Neural progenitor cell (in vitro differentiated cells): ENCODE measurements at regions not wholly inside any gene's neighbourhood (a gene's known extent, or its start where the extent isn't known, plus 50 kb on each side); places are given as distances from the start of the nearest gene placed in this dataset.

Experiments
- DNase-seq: peaks from one replicate; pipeline ENCODE4 v3.0.0-alpha.2; 2016; ENCODE audit warnings: low spot score
- H2AFZ ChIP-seq: fragments of 200-600 bp; sonication (generic); replicated peaks from 2 replicates; pipeline ENCODE4 v1.6.1; 2016; ENCODE audit warnings: antibody characterized with exemption
- H3F3A ChIP-seq: fragments of 200-600 bp; sonication (generic); 2 replicates; pipeline ENCODE4 v1.6.1; 2016; ENCODE audit warnings: antibody characterized with exemption, low read depth
- H3K27ac ChIP-seq: fragments of 200-600 bp; sonication (generic); 2 replicates; pipeline ENCODE4 v1.5.1; 2016; ENCODE audit warnings: mild to moderate bottlenecking
- H3K27me3 ChIP-seq: fragments of 200-600 bp; sonication (generic); 2 replicates; pipeline ENCODE4 v1.6.1; 2016; ENCODE audit warnings: mild to moderate bottlenecking, moderate library complexity
- H3K36me3 ChIP-seq: fragments of 200-600 bp; sonication (generic); 2 replicates; pipeline ENCODE4 v1.5.1; 2016
- H3K4me1 ChIP-seq: fragments of 200-600 bp; sonication (generic); 2 replicates; pipeline ENCODE4 v1.6.1; 2016; ENCODE audit warnings: mixed run types
- H3K4me2 ChIP-seq: fragments of 200-600 bp; sonication (generic); 2 replicates; pipeline ENCODE4 v1.6.1; 2016
- H3K4me3 ChIP-seq: fragments of 200-600 bp; sonication (generic); 2 replicates; pipeline ENCODE4 v1.5.1; 2016
- H3K79me2 ChIP-seq: fragments of 200-600 bp; sonication (generic); 2 replicates; pipeline ENCODE4 v1.6.1; 2016; ENCODE audit warnings: low read depth
- H3K9ac ChIP-seq: fragments of 200-600 bp; sonication (generic); 2 replicates; pipeline ENCODE4 v1.6.1; 2016
- H3K9me3 ChIP-seq: fragments of 200-600 bp; sonication (generic); 2 replicates; pipeline ENCODE4 v1.5.1; 2016; ENCODE audit warnings: low read depth
- H4K20me1 ChIP-seq: fragments of 200-600 bp; sonication (generic); 2 replicates; pipeline ENCODE4 v1.6.1; 2016; ENCODE audit warnings: low read depth
- H3K27ac Mint-ChIP-seq: 3 replicates; pipeline ENCODE4 v1.8.0; 2021; ENCODE audit warnings: mixed read lengths
- H3K27me3 Mint-ChIP-seq: 2 replicates; pipeline ENCODE4 v1.8.0; 2022; ENCODE audit warnings: low read depth, mild to moderate bottlenecking, inconsistent platforms, moderate library complexity, mixed read lengths; ENCODE audit not compliant: insufficient read depth
- H3K36me3 Mint-ChIP-seq: 3 replicates; pipeline ENCODE4 v1.8.0; 2021; ENCODE audit warnings: mixed read lengths
- H3K4me1 Mint-ChIP-seq: 3 replicates; pipeline ENCODE4 v1.8.0; 2021; ENCODE audit warnings: mixed read lengths
- H3K4me3 Mint-ChIP-seq: 3 replicates; pipeline ENCODE4 v1.8.0; 2021; ENCODE audit warnings: mild to moderate bottlenecking, moderate library complexity, mixed read lengths
- H3K9me3 Mint-ChIP-seq: 3 replicates; pipeline ENCODE4 v1.8.0; 2020; ENCODE audit warnings: mixed read lengths
- CTCF ChIP-seq: fragments of 200-600 bp; sonication (generic); IDR thresholded peaks from 2 replicates; pipeline ENCODE4 v1.5.1; 2017; ENCODE audit warnings: antibody characterized with exemption, mild to moderate bottlenecking
- EZH2 ChIP-seq: fragments of 200-600 bp; sonication (generic); IDR thresholded peaks from 2 replicates; pipeline ENCODE4 v1.6.1; 2017; ENCODE audit warnings: antibody characterized with exemption, mild to moderate bottlenecking, moderate library complexity
- EZH2phosphoT487 ChIP-seq: fragments of 200-600 bp; sonication (generic); IDR thresholded peaks from 2 replicates; pipeline ENCODE4 v1.6.1; 2017; ENCODE audit warnings: antibody characterized with exemption

GRCh38 chr5:175329976-175330375 is 114.0 kb downstream of the DRD1 start:
- H3K27ac Mint-ChIP-seq = no peak overlapping the region
- H2AFZ ChIP-seq = no peak overlapping the region
- no peaks in the 10 kb centered on the region for H3K36me3 ChIP-seq
- TF ChIP-seq EZH2phosphoT487 (no peak), EZH2 (no peak), CTCF (no peak)
- H3K27me3 Mint-ChIP-seq = peaks cover 7% of the 10 kb centered on the region
- H3K36me3 Mint-ChIP-seq = no peaks in the 10 kb centered on the region
- no peak overlapping the region for H3K27ac ChIP-seq
- H3K9me3 ChIP-seq = no peaks in the 10 kb centered on the region
- no peak for DNase-seq
- no peaks in the 10 kb centered on the region for H3K4me1 ChIP-seq
- H3K4me2 ChIP-seq = no peak overlapping the region
- H3K9ac ChIP-seq = no peak overlapping the region
- H3K79me2 ChIP-seq = no peaks in the 10 kb centered on the region
- H3F3A ChIP-seq = no peaks in the 10 kb centered on the region
- no peaks in the 10 kb centered on the region for H3K27me3 ChIP-seq
- H3K4me3 ChIP-seq = no peak overlapping the region
- H3K4me1 Mint-ChIP-seq = peaks cover 22% of the 10 kb centered on the region
- no peak overlapping the region for H3K4me3 Mint-ChIP-seq
- no peaks in the 10 kb centered on the region for H3K9me3 Mint-ChIP-seq
- H4K20me1 ChIP-seq = no peaks in the 10 kb centered on the region

GRCh38 chr5:175328687-175329086 is 115.3 kb downstream of the DRD1 start:
- no peaks in the 10 kb centered on the region for H3K4me1 ChIP-seq
- no peak for DNase-seq
- H3K27ac ChIP-seq = no peak overlapping the region
- H3K79me2 ChIP-seq = no peaks in the 10 kb centered on the region
- no peaks in the 10 kb centered on the region for H3K27me3 ChIP-seq
- Mint-ChIP-seq H3K4me1 (peaks cover 22% of the 10 kb centered on the region), H3K27ac (peak overlapping the region; percentile 91), H3K9me3 (no peaks in the 10 kb centered on the region), H3K36me3 (no peaks in the 10 kb centered on the region), H3K4me3 (peak overlapping the region; percentile 7), H3K27me3 (peaks cover 11% of the 10 kb centered on the region)
- no peaks in the 10 kb centered on the region for H3K36me3 ChIP-seq
- TF ChIP-seq EZH2phosphoT487 = no peak
- TF ChIP-seq EZH2 = no peak
- no peak for TF ChIP-seq CTCF
- no peaks in the 10 kb centered on the region for H4K20me1 ChIP-seq
- H3K9me3 ChIP-seq = no peaks in the 10 kb centered on the region
- no peak overlapping the region for H3K4me2 ChIP-seq
- no peak overlapping the region for H3K9ac ChIP-seq
- H2AFZ ChIP-seq = no peak overlapping the region
- H3F3A ChIP-seq = no peaks in the 10 kb centered on the region
- H3K4me3 ChIP-seq = no peak overlapping the region

GRCh38 chr5:175328176-175328575 is 115.8 kb downstream of the DRD1 start:
- Mint-ChIP-seq H3K36me3 (no peaks in the 10 kb centered on the region), H3K4me1 (peaks cover 22% of the 10 kb centered on the region), H3K4me3 (no peak overlapping the region), H3K9me3 (no peaks in the 10 kb centered on the region), H3K27me3 (peaks cover 11% of the 10 kb centered on the region), H3K27ac (peak overlapping the region; percentile 6)
- no peaks in the 10 kb centered on the region for H3F3A ChIP-seq
- no peaks in the 10 kb centered on the region for H4K20me1 ChIP-seq
- H3K4me3 ChIP-seq = no peak overlapping the region
- H3K36me3 ChIP-seq = no peaks in the 10 kb centered on the region
- no peak overlapping the region for H2AFZ ChIP-seq
- no peak overlapping the region for H3K27ac ChIP-seq
- TF ChIP-seq EZH2phosphoT487 (no peak), CTCF (no peak), EZH2 (no peak)
- peak; percentile 15 for DNase-seq
- no peaks in the 10 kb centered on the region for H3K79me2 ChIP-seq
- H3K27me3 ChIP-seq = no peaks in the 10 kb centered on the region
- H3K9ac ChIP-seq = no peak overlapping the region
- H3K9me3 ChIP-seq = no peaks in the 10 kb centered on the region
- H3K4me1 ChIP-seq = no peaks in the 10 kb centered on the region
- no peak overlapping the region for H3K4me2 ChIP-seq

- no peak for TF ChIP-seq EZH2
- TF ChIP-seq EZH2phosphoT487 = no peak
- TF ChIP-seq CTCF = no peak
- Histone ChIP-seq H4K20me1 (peaks cover 7% of the 10 kb centered on the region), H3K4me1 (no peaks in the 10 kb centered on the region), H3K36me3 (no peaks in the 10 kb centered on the region), H3K9ac (no peak overlapping the region), H3K79me2 (no peaks in the 10 kb centered on the region), H2AFZ (no peak overlapping the region), H3K9me3 (no peaks in the 10 kb centered on the region), H3F3A (no peaks in the 10 kb centered on the region), H3K27me3 (no peaks in the 10 kb centered on the region), H3K4me3 (no peak overlapping the region), H3K4me2 (no peak overlapping the region), H3K27ac (no peak overlapping the region)
- Mint-ChIP-seq H3K4me1 (peaks cover 22% of the 10 kb centered on the region), H3K27ac (no peak overlapping the region), H3K4me3 (no peak overlapping the region), H3K27me3 (peaks cover 14% of the 10 kb centered on the region), H3K36me3 (no peaks in the 10 kb centered on the region), H3K9me3 (no peaks in the 10 kb centered on the region)
- no peak for DNase-seq
These were observed 118.3 kb downstream of the DRD1 start for GRCh38 chr5:175325681-175326080.
